ENCODE measurements at regions not wholly inside any gene's neighbourhood (a gene's known extent, or its start where the extent isn't known, plus 50 kb on each side); places are given as distances from the start of the nearest gene placed in this dataset.
A peak's percentile ranks its signal among the peaks of the same experiment; 100 is the strongest.
"Not testable (repeated sequence)": the region's sequence is repeated elsewhere in the genome, so short reads cannot be mapped to it uniquely, and the experiment has no call there.

DNA sequence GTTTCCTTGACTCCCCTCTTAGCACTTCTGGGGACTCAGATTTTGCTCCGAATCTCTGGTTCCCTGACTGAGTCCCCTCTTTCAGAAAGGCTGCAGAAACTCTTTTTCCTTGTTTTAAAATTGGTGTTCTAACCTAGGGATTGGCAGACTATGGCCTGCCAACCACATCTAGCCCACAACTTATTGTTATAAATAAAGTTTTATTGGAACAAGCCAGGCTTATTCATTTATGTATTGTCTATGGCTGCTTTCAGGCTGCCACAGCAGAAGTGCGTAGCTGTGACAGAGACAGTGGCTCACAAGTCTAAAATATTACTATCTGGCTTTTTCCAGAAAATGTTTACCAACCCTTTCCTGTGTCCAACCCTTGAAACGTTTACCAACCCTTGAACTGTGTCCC, 81.7 kb downstream of the IER5 start:
- DNase-seq (ENCODE audit: low spot score), result no peak
- FAIRE-seq, result no peak

DNA sequence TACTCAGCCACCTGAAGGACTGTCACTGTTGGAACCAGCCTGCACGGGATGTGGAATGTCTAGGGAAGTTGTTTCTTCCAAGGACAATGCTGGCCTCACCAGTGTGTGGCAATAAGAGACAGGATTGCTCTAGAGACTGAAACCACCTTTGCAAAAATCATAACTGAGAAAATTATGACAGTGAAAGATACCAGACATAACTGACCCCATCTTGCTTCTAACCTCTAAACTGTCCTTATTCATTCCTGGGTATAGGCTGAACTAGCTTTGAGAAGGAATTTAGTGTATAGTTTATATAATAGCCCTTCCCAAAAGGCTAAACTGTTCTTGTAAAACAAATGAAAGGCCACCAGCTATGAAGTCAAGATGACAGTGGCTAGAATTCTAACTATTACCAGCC, 83.6 kb downstream of the IER5 start:
- FAIRE-seq (no peak), DNase-seq (ENCODE audit: low spot score) (no peak)

- DNase-seq (ENCODE audit: low spot score) (no peak), FAIRE-seq (no peak)
These were observed 85.4 kb downstream of the IER5 start for GRCh38 chr1:181173761-181174447.

- FAIRE-seq, result no peak
These were observed 86.4 kb downstream of the IER5 start for GRCh38 chr1:181174861-181175260.

DNA sequence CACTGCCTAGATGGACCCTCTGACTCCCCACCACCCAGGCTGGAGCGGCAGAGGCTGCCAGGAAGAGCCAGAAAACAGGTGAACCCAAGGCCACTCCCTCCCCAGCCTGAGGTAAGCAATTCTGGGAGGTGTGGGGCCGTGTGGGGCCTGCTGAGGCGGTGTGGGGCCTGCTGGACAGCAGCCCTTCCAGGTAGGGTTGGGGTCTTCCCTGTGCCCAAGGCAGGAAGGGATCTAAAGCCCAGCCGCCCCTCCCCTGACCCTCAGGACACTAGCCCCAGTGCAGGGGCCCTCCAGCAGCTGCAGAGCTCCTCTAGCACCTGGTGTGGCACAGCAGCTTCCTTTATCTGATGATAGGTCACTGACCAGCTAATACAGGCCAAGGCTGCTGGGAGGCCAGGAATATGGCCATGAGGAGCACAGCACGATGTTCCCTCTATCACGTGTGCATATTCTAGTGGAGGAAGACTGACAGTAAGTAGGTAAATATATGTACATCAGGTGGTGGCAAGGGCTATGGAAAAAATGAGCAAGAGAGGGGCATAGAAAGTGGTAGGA, 86.9 kb downstream of the IER5 start:
- FAIRE-seq (no peak), DNase-seq (ENCODE audit: low spot score) (no peak)

More at GRCh38 chr1:181174861-181175260, 86.4 kb downstream of the IER5 start:
- DNase-seq (ENCODE audit: low spot score), result no peak

GRCh38 chr1:181175955-181176354, 87.5 kb downstream of the IER5 start:
- no peak for FAIRE-seq
- DNase-seq (ENCODE audit: low spot score), result no peak

GRCh38 chr1:181178241-181178879, 89.9 kb downstream of the IER5 start:
- FAIRE-seq (no peak), DNase-seq (ENCODE audit: low spot score) (no peak)

DNA sequence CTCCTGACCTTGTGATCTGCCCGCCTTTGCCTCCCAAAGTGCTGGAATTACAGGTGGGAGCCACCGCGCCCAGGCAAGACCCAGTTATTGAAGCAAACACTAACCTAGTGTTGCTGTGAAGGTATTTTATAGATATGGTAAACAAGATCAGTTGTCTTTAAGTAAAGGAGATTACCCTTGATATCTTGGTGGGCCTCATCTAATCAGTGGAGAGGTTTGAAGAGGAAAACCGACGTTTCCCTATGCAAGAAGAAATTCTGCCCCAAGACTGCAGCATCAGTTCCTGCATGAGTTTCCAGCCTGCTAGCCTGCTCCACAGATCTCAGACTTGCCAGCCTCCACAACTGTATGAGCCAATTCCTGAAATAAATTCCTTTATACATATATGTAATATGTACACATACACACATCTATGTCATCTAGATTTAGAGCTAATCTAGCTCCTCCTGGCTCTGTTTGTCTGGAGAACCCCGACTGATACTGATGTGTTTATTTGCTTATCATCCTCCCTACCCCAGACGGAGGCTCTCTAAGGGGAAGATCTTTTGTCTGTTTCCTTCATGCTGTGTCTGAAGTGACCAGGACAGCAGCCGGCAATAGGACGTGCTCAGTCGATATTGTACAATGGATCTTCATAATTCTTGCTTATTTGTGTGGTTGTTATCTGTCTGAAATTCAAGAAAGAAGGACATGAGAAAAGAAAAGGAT, 90.9 kb downstream of the IER5 start:
- FAIRE-seq, result no peak
- DNase-seq (ENCODE audit: low spot score), result no peak

DNA sequence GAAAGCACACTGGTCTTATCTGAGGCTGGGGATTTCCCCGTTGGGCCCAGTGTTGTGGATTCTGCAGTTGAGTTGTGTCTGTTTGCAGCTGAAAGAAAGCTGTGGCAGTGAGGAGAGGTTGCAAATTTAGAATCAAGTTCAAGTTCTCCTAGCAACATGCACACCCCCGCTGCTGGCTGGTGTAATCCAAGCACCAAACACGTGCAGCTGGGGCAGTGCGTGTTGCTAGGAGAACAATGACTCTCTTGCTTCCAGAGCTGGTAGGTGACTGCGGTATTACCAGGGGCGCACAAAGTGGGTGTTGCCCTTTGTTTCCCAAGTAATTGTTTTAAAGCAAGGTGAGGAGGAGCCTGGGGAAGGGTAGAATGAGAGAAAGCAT, 91.5 kb downstream of the IER5 start:
- FAIRE-seq (no peak), DNase-seq (ENCODE audit: low spot score) (peak; percentile 40)

- DNase-seq (ENCODE audit: low spot score) (no peak), FAIRE-seq (no peak)
These were observed 92.0 kb downstream of the IER5 start for GRCh38 chr1:181180407-181181031.

GRCh38 chr1:181181792-181182585, 93.5 kb downstream of the IER5 start:
- FAIRE-seq (no peak), DNase-seq (ENCODE audit: low spot score) (no peak)

GRCh38 chr1:181184621-181185020, 96.1 kb downstream of the IER5 start:
- DNase-seq (ENCODE audit: low spot score) (no peak), FAIRE-seq (no peak)

GRCh38 chr1:181185461-181185860, 97.0 kb downstream of the IER5 start:
- DNase-seq (ENCODE audit: low spot score) (no peak), FAIRE-seq (no peak)

DNA sequence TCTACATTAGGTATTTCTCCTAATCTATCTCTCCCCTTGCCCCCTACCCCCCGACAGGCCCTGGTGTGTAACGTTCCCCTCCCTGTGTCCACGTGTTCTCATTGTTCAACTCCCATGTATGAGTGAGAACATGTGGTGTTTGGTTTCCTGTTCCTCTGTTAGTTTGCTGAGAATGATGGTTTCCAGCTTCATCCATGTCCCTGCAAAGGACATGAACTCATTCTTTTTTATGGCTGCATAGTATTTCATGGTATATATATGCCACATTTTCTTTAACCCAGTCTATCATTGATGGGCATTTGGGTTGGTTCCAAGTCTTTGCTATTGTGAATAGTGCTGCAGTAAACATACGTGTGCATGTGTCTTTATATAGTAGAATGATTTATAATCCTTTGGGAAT, 97.6 kb downstream of the IER5 start:
- not testable (repeated sequence) for DNase-seq (ENCODE audit: low spot score); FAIRE-seq

GRCh38 chr1:181187337-181188126, 99.0 kb downstream of the IER5 start:
- FAIRE-seq (no peak), DNase-seq (ENCODE audit: low spot score) (no peak)

- DNase-seq (ENCODE audit: low spot score) (no peak), FAIRE-seq (no peak)
These were observed 100.7 kb downstream of the IER5 start for GRCh38 chr1:181189245-181189644.

GRCh38 chr1:181189691-181190363, 101.3 kb downstream of the IER5 start:
- FAIRE-seq (no peak), DNase-seq (ENCODE audit: low spot score) (peak; percentile 87)

DNA sequence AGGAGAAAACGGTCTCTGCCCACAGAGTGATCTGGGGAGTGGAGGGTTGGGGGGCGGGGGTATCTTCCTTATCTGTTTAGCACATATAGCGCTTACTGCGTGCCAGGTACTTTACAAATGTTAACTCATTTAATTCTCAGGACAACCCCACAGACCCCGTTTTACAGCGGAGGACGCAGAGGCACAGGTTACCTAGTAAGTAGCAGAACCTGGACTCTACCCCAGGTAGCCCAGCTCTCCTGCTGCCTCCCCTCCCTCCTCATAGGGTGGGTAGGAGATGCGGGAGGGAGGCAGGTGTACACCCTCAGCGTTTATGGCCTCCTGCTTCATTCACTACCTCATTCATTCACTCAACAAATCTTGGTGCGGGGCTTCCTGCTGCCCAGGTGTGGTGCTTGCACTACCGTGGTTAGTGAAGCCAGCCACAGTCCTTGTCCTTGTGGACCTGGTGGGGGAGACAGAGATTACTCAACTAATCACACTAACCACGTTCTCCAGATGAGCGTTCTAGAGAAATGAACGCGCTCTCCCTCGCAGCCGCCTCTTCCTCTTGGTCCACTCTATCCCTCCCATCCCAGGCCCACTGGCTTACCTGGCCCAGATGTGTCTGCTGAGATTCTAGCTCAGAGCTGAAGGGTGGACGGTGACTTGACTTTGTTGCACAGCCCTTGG, 102.0 kb downstream of the IER5 start:
- FAIRE-seq (no peak), DNase-seq (ENCODE audit: low spot score) (no peak)

- no peak for DNase-seq (ENCODE audit: low spot score)
- FAIRE-seq, result no peak
These were observed 103.1 kb downstream of the IER5 start for GRCh38 chr1:181191494-181192040.
